Fibroblast of pulmonary artery (primary cell): ENCODE measurements at regions not wholly inside any gene's neighbourhood (a gene's known extent, or its start where the extent isn't known, plus 50 kb on each side); places are given as distances from the start of the nearest gene placed in this dataset.

Source experiments
- DNase-seq: peaks from one replicate; pipeline ENCODE4 v3.0.0-alpha.2; 2010; ENCODE audit warnings: low read depth
- H3K4me3 ChIP-seq: replicated peaks from 2 replicates; pipeline ENCODE4 v1.5.1; 2011; ENCODE audit warnings: low read depth, mild to moderate bottlenecking, control low read depth, low read length, moderate library complexity
- CTCF ChIP-seq: IDR thresholded peaks from 2 replicates; pipeline ENCODE4 v1.5.1; 2011; ENCODE audit warnings: mild to moderate bottlenecking, control low read depth, low read length, inconsistent platforms; ENCODE audit errors: missing control alignments

- TF ChIP-seq CTCF: no peak
- no peak overlapping the region for H3K4me3 ChIP-seq
- no peak for DNase-seq
Measured at GRCh38 chr3:102183186-102183585, 251.6 kb upstream of the ZPLD1 start.

- DNase-seq: no peak
- no peak for TF ChIP-seq CTCF
- no peak overlapping the region for H3K4me3 ChIP-seq
Measured at GRCh38 chr3:102183623-102184022, 251.2 kb upstream of the ZPLD1 start.

GRCh38 chr3:102189541-102189940 is 245.3 kb upstream of the ZPLD1 start:
- no peak overlapping the region for H3K4me3 ChIP-seq
- DNase-seq: no peak
- TF ChIP-seq CTCF: no peak

GRCh38 chr3:102189956-102190723 is 244.7 kb upstream of the ZPLD1 start:
- no peak overlapping the region for H3K4me3 ChIP-seq
- DNase-seq: no peak
- TF ChIP-seq CTCF: no peak

GRCh38 chr3:102192575-102192974 is 242.2 kb upstream of the ZPLD1 start:
- H3K4me3 ChIP-seq: no peak overlapping the region
- DNase-seq: no peak
- TF ChIP-seq CTCF: no peak

GRCh38 chr3:102193255-102193654 is 241.6 kb upstream of the ZPLD1 start:
- no peak for DNase-seq
- H3K4me3 ChIP-seq: no peak overlapping the region
- no peak for TF ChIP-seq CTCF

- no peak overlapping the region for H3K4me3 ChIP-seq
- DNase-seq: no peak
- no peak for TF ChIP-seq CTCF
Measured at GRCh38 chr3:102194001-102194400, 240.8 kb upstream of the ZPLD1 start.
